GM12872 (cell line): ENCODE measurements at regions not wholly inside any gene's neighbourhood (a gene's known extent, or its start where the extent isn't known, plus 50 kb on each side); places are given as distances from the start of the nearest gene placed in this dataset.

Experiments used
- CTCF ChIP-seq: IDR thresholded peaks from 3 replicates; pipeline ENCODE4 v1.5.1; 2011; ENCODE audit warnings: low read depth, mild to moderate bottlenecking, low read length, moderate library complexity; ENCODE audit not compliant: insufficient read depth

GRCh38 chr4:165737309-165737972 lies 135.6 kb upstream of the TLL1 start:
- no peak for TF ChIP-seq CTCF

- TF ChIP-seq CTCF, result no peak
These were observed 134.5 kb upstream of the TLL1 start for GRCh38 chr4:165738571-165738970.

- TF ChIP-seq CTCF, result no peak
These were observed 132.1 kb upstream of the TLL1 start for GRCh38 chr4:165740911-165741310.

- no peak for TF ChIP-seq CTCF
These were observed 129.6 kb upstream of the TLL1 start for GRCh38 chr4:165743422-165743821.

- TF ChIP-seq CTCF, result no peak
These were observed 128.7 kb upstream of the TLL1 start for GRCh38 chr4:165744370-165744769.

GRCh38 chr4:165748321-165748720 lies 124.7 kb upstream of the TLL1 start:
- TF ChIP-seq CTCF, result no peak

GRCh38 chr4:165751882-165752281 lies 121.2 kb upstream of the TLL1 start:
- no peak for TF ChIP-seq CTCF
